ENCODE measurements at regions not wholly inside any gene's neighbourhood (a gene's known extent, or its start where the extent isn't known, plus 50 kb on each side); places are given as distances from the start of the nearest gene placed in this dataset.

DNA sequence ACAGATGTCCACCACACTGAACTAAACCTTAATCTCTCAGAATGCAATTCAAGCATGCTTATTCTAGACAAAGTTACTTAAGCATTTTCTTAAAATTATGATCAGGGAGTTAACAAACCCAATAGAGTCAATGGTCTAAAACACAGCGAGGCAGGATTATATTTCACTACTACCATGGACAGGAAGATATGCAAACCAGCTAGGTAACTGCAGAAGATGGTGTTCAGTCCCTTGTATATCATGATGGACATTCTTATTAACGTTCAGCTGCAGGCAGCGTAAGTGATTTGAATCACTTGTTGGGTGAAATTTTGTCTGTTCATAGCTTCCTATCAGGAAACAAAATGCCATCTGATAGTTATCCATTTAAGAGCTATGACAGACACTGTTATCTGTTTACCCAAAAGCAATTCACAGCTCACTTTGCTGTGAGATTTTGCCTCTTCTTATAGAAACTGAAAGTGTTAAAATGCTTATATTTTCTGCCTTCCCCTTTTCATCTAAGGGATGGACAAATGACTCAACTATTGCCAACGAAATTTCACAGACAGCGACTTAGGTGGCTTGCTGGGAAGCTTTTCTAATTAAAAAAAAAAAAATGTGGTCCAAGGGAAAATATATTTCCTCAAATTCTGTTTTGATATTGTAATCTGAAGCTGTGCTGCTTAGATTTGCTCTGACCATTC lies 591.9 kb downstream of the DACH1 start:
- H3K27ac ChIP-seq: no peak overlapping the region

GRCh38 chr13:71261256-71261655 lies 605.7 kb downstream of the DACH1 start:
- H3K27ac ChIP-seq: no peak overlapping the region
- no peak for TF ChIP-seq CTCF (conservative IDR thresholded peaks at IDR 0.05)

More for the DNA sequence above, 591.9 kb downstream of the DACH1 start:
- TF ChIP-seq CTCF (conservative IDR thresholded peaks at IDR 0.05): no peak

DNA sequence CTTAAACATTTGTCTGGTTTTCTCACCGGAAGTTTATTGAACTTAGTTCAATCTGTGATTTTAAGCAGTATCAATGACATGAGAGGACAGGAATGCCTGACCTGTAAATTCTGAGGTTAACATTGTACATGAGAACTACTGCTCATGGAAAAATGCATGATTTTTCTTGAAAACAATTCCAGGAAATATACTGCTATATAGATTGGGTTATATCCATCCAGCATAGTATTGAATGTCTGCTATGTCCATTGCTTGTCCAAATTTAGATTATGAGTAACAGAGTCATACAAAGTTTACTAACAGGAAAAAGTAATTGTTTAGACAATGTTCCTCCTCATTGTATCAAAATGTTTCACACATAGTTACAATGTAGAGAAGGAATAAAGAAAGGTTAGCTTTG lies 606.8 kb downstream of the DACH1 start:
- no peak overlapping the region for H3K27ac ChIP-seq
- no peak for TF ChIP-seq CTCF (conservative IDR thresholded peaks at IDR 0.05)

- H3K27ac ChIP-seq: no peak overlapping the region
- TF ChIP-seq CTCF (conservative IDR thresholded peaks at IDR 0.05): no peak
Measured at GRCh38 chr13:71255633-71256032, 611.4 kb downstream of the DACH1 start.

DNA sequence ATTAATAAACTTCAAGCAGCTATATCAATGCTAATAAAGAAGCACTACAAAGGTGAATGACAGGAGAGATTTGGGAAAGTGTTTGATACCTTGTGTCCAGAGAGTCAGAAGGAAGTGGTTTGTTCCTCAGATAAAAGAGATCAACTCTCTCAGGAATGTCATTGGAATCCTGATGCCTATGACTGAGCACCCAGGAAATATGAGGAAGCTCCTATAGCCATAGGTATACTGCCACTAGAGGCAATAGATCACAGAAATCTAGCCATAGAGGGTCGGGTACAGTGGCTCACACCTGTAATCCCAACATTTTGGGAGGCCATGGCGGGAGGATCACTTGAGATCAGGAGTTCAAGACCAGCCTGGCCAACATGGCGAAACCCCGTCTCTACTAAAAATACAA lies 612.6 kb downstream of the DACH1 start:
- H3K27ac ChIP-seq: no peak overlapping the region
- no peak for TF ChIP-seq CTCF (conservative IDR thresholded peaks at IDR 0.05)

DNA sequence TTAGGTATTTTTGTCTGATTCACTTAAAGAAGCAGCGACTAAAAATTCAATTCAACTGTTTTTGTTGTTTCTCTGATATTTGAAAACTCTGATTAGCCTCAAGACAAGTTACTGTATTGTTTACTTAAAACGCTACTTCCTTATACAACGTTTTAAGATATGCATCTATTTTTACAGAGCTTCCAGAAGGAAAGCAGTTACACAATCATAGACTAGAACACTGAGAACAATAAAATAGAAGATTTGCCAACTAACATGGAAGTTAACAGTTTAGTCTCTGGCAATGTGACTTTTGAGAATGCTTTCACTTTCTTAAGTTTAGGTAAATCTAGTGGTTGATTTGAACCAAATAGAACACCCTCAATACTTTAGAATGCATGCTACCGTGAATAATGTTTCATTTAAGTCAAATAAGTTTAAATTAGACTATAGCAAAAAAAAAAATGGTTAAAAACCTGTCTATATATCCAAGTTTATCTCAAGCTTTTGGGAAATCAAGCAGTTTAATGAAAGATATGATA lies 614.8 kb downstream of the DACH1 start:
- TF ChIP-seq CTCF (conservative IDR thresholded peaks at IDR 0.05): no peak
- peak overlapping the region; percentile 54 for H3K27ac ChIP-seq

GRCh38 chr13:71251292-71251951 lies 615.6 kb downstream of the DACH1 start:
- peak overlapping the region; percentile 54 for H3K27ac ChIP-seq
- no peak for TF ChIP-seq CTCF (conservative IDR thresholded peaks at IDR 0.05)

All from VCaP (cell line).